Endodermal cell (in vitro differentiated cells): ENCODE measurements at regions not wholly inside any gene's neighbourhood (a gene's known extent, or its start where the extent isn't known, plus 50 kb on each side); places are given as distances from the start of the nearest gene placed in this dataset.

Experiments
- DNase-seq: peaks from one replicate; pipeline ENCODE4 v3.0.0-alpha.2; 2017
- H3K27ac ChIP-seq: 2 replicates; pipeline ENCODE4 v1.5.1; 2013; ENCODE audit warnings: mild to moderate bottlenecking, low read depth, low read length, moderate library complexity
- H3K27me3 ChIP-seq: 2 replicates; pipeline ENCODE4 v1.6.1; 2013; ENCODE audit warnings: mild to moderate bottlenecking, low read length, moderate library complexity; ENCODE audit not compliant: insufficient read depth, control insufficient read depth, poor library complexity, severe bottlenecking
- H3K36me3 ChIP-seq: 2 replicates; pipeline ENCODE4 v1.7.0; 2013; ENCODE audit warnings: mild to moderate bottlenecking, low read length, moderate library complexity; ENCODE audit not compliant: control insufficient read depth, insufficient read depth
- H3K4me1 ChIP-seq: one replicate; pipeline ENCODE4 v1.7.0; 2013; ENCODE audit warnings: low read length; ENCODE audit not compliant: control insufficient read depth, insufficient read depth
- H3K4me3 ChIP-seq: 2 replicates; pipeline ENCODE4 v1.5.1; 2013; ENCODE audit warnings: mild to moderate bottlenecking, low read length, moderate library complexity
- H3K9ac ChIP-seq: 2 replicates; pipeline ENCODE4 v1.6.1; 2013; ENCODE audit warnings: mild to moderate bottlenecking, low read length, moderate library complexity; ENCODE audit not compliant: poor library complexity, severe bottlenecking; ENCODE audit errors: extremely low read depth
- H3K9me3 ChIP-seq: 2 replicates; pipeline ENCODE4 v1.6.1; 2013; ENCODE audit warnings: mild to moderate bottlenecking, low read length, moderate library complexity; ENCODE audit not compliant: control insufficient read depth
- H3K27ac Mint-ChIP-seq: 2 replicates; pipeline ENCODE4 v1.8.0; 2020; ENCODE audit warnings: mixed read lengths
- H3K27me3 Mint-ChIP-seq: 2 replicates; pipeline ENCODE4 v1.8.0; 2021; ENCODE audit warnings: mild to moderate bottlenecking, mixed read lengths; ENCODE audit not compliant: insufficient read depth
- H3K36me3 Mint-ChIP-seq: 2 replicates; pipeline ENCODE4 v1.8.0; 2020; ENCODE audit warnings: low read depth, mixed read lengths
- H3K4me1 Mint-ChIP-seq: 2 replicates; pipeline ENCODE4 v1.8.0; 2020; ENCODE audit warnings: mixed read lengths
- H3K4me3 Mint-ChIP-seq: 2 replicates; pipeline ENCODE4 v1.8.0; 2020; ENCODE audit warnings: mild to moderate bottlenecking, moderate library complexity, mixed read lengths
- H3K9me3 Mint-ChIP-seq: 2 replicates; pipeline ENCODE4 v1.8.0; 2020; ENCODE audit warnings: mild to moderate bottlenecking, mixed read lengths
- WGBS, 2 experiments: methylation state at CpG; one replicate each; pipeline versions ENCODE4 v1.1.5 to v1.1.7; 2013; ENCODE audit warnings: missing lambda C conversion rate in 2 of 2, mixed read lengths in 1 of 2; ENCODE audit not compliant: insufficient coverage in 1 of 2, insufficient read length in 1 of 2; 5-methylcytosine and 5-hydroxymethylcytosine counted together
- TF ChIP-seq, protein P1 (sequence below): fragments of 200-600 bp; sonication (generic); conservative IDR thresholded peaks from 2 replicates; pipeline ENCODE4 v1.5.0; 2021; ENCODE audit warnings: antibody characterized with exemption, mild to moderate bottlenecking

GRCh38 chr10:78804411-78805032, 264.2 kb upstream of the ZMIZ1 start:
- no peaks in the 10 kb centered on the region for H3K36me3 Mint-ChIP-seq
- no peak for DNase-seq
- no peaks in the 10 kb centered on the region for H3K9me3 Mint-ChIP-seq
- H3K4me3 Mint-ChIP-seq, result no peak overlapping the region
- no peak overlapping the region for H3K4me3 ChIP-seq
- 89 to 95% methylated on average over 7 of the region's 7 CpGs for WGBS, 2 experiments
- H3K27ac Mint-ChIP-seq, result no peak overlapping the region
- H3K4me1 ChIP-seq, result peaks cover 4% of the 10 kb centered on the region
- no peaks in the 10 kb centered on the region for H3K9me3 ChIP-seq
- no peak overlapping the region for H3K27ac ChIP-seq
- TF ChIP-seq, protein P1, sequence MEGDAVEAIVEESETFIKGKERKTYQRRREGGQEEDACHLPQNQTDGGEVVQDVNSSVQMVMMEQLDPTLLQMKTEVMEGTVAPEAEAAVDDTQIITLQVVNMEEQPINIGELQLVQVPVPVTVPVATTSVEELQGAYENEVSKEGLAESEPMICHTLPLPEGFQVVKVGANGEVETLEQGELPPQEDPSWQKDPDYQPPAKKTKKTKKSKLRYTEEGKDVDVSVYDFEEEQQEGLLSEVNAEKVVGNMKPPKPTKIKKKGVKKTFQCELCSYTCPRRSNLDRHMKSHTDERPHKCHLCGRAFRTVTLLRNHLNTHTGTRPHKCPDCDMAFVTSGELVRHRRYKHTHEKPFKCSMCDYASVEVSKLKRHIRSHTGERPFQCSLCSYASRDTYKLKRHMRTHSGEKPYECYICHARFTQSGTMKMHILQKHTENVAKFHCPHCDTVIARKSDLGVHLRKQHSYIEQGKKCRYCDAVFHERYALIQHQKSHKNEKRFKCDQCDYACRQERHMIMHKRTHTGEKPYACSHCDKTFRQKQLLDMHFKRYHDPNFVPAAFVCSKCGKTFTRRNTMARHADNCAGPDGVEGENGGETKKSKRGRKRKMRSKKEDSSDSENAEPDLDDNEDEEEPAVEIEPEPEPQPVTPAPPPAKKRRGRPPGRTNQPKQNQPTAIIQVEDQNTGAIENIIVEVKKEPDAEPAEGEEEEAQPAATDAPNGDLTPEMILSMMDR, result no peak
- peaks cover 14% of the 10 kb centered on the region for H3K4me1 Mint-ChIP-seq
- no peak overlapping the region for H3K9ac ChIP-seq
- H3K27me3 ChIP-seq, result peaks cover 17% of the 10 kb centered on the region
- no peaks in the 10 kb centered on the region for H3K36me3 ChIP-seq
- H3K27me3 Mint-ChIP-seq, result peaks cover 31% of the 10 kb centered on the region

DNA sequence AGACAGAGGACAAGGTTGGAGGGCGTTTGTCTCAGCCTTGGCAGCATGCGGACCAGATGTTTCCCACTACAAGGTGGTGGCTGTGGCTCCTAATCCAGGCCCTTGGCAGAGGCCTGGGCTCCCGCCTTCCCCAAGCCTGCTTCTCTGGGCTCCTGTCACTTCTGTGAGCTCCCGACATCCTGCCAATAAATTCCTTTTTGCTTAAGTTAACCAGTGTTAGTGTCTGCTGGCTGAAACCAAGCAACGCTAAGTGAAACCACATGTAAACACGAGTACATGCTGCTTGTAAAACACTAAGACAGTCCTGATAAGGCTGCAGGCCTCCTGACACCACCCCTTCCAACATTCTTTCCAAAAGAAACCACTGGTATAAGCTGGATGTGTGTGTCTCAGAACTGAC, 263.6 kb upstream of the ZMIZ1 start:
- no peak overlapping the region for H3K4me3 ChIP-seq
- H3K36me3 Mint-ChIP-seq, result no peaks in the 10 kb centered on the region
- peaks cover 4% of the 10 kb centered on the region for H3K4me1 ChIP-seq
- no peak overlapping the region for H3K9ac ChIP-seq
- H3K27me3 ChIP-seq, result peaks cover 17% of the 10 kb centered on the region
- no peaks in the 10 kb centered on the region for H3K9me3 Mint-ChIP-seq
- H3K9me3 ChIP-seq, result no peaks in the 10 kb centered on the region
- H3K27me3 Mint-ChIP-seq, result peaks cover 25% of the 10 kb centered on the region
- 89 to 100% methylated on average over 4 to 6 of the region's 6 CpGs for WGBS, 2 experiments
- DNase-seq, result no peak
- H3K27ac ChIP-seq, result no peak overlapping the region
- H3K4me3 Mint-ChIP-seq, result no peak overlapping the region
- TF ChIP-seq, protein P1, result no peak
- H3K4me1 Mint-ChIP-seq, result peaks cover 14% of the 10 kb centered on the region
- no peaks in the 10 kb centered on the region for H3K36me3 ChIP-seq
- H3K27ac Mint-ChIP-seq, result no peak overlapping the region

DNA sequence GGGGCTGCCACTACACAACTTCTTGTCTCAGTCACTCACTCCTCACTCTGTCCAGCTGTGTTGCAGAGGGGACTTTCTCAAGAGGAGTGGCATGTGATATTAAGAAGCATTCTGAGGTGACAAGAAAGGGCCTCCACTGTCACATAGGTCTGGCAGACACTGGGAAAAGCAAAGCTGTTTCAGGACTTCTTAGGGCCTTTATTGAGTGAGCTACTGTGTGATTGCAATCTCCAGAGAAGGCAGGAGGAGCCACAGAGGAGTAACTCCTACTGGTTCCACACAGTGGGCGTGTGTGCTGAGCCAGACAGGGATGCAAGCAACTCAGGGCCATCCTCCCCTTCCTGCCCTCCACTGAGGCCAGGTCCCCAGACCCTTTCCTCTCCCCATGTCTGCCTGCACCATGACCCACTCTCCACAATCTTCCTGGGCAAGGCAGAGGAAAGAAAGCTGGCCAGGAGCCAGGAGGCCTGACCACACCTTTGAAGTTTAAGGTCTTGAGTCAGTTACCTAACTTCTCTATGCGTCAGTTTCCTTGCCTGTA, 262.0 kb upstream of the ZMIZ1 start:
- Histone ChIP-seq H3K27ac (no peak overlapping the region), H3K9ac (no peak overlapping the region), H3K4me3 (no peak overlapping the region), H3K36me3 (no peaks in the 10 kb centered on the region), H3K27me3 (peaks cover 10% of the 10 kb centered on the region), H3K4me1 (peaks cover 4% of the 10 kb centered on the region), H3K9me3 (no peaks in the 10 kb centered on the region)
- Mint-ChIP-seq H3K36me3 (no peaks in the 10 kb centered on the region), H3K9me3 (no peaks in the 10 kb centered on the region), H3K4me1 (peaks cover 10% of the 10 kb centered on the region), H3K27ac (no peak overlapping the region), H3K27me3 (peaks cover 23% of the 10 kb centered on the region), H3K4me3 (no peak overlapping the region)
- WGBS, 2 experiments, result 90% methylated on average over 2 of the region's 2 CpGs; no CpG with 5 or more reads in 1 of the 2 experiments
- no peak for DNase-seq
- TF ChIP-seq, protein P1, result no peak
